H1 (cell line): ENCODE measurements at regions not wholly inside any gene's neighbourhood (a gene's known extent, or its start where the extent isn't known, plus 50 kb on each side); places are given as distances from the start of the nearest gene placed in this dataset.

Experiments used
- CTCF ChIA-PET: fragments of 300-600 bp; sonication (Branson Sonifier 250); formaldehyde crosslinking; loops from one replicate; lab custom pipeline; 2021; ENCODE audit not compliant: partially characterized antibody; lab: Charles Lee
- POLR2A ChIA-PET: fragments of 300-600 bp; sonication (Branson Sonifier 250); formaldehyde crosslinking; loops from one replicate; lab custom pipeline; 2021; ENCODE audit warnings: inconsistent platforms; ENCODE audit not compliant: partially characterized antibody; lab: Charles Lee
- DNase-seq, 2 experiments: peaks; one replicate each; pipeline versions ENCODE4 v3.0.0 to v3.0.0-alpha.2; 2010 to 2022; ENCODE audit warnings: low spot score in 2 of 2, low read depth in 1 of 2, mixed read lengths in 1 of 2
- FAIRE-seq: peaks from 2 replicates; lab custom pipeline; 2011; peaks lifted over from hg19 to GRCh38; lab: Jason Lieb, UNC
- H2AFZ ChIP-seq: 2 replicates; pipeline ENCODE4 v1.8.1; 2012; ENCODE audit warnings: low read length, inconsistent platforms
- H2AK5ac ChIP-seq: 2 replicates; pipeline ENCODE4 v1.6.1; 2013; ENCODE audit warnings: low read depth, low read length
- H2BK120ac ChIP-seq: replicated peaks from 2 replicates; pipeline ENCODE3; 2013; ENCODE audit warnings: low read depth, low read length, inconsistent platforms
- H2BK12ac ChIP-seq: 2 replicates; pipeline ENCODE4 v1.6.1; 2013; ENCODE audit warnings: low read depth, low read length
- H2BK15ac ChIP-seq: 2 replicates; pipeline ENCODE4 v1.6.1; 2013; ENCODE audit warnings: low read length
- H2BK20ac ChIP-seq: 2 replicates; pipeline ENCODE4 v1.6.1; 2013; ENCODE audit warnings: low read length
- H2BK5ac ChIP-seq: 2 replicates; pipeline ENCODE4 v1.6.1; 2013; ENCODE audit warnings: low read depth, low read length
- H3K14ac ChIP-seq: 2 replicates; pipeline ENCODE4 v1.6.1; 2013; ENCODE audit warnings: inconsistent platforms; ENCODE audit not compliant: insufficient read length
- H3K18ac ChIP-seq: 2 replicates; pipeline ENCODE4 v1.6.1; 2013; ENCODE audit warnings: low read length; ENCODE audit errors: extremely low read depth
- H3K23ac ChIP-seq: 2 replicates; pipeline ENCODE4 v1.6.1; 2013; ENCODE audit warnings: inconsistent platforms; ENCODE audit not compliant: insufficient read length
- H3K23me2 ChIP-seq: 2 replicates; pipeline ENCODE4 v1.6.1; 2013; ENCODE audit warnings: low read depth, low read length
- H3K27ac ChIP-seq: 2 replicates; pipeline ENCODE4 v1.6.1; 2011; ENCODE audit warnings: low read depth, low read length, inconsistent platforms
- H3K27me3 ChIP-seq, 4 experiments: replicated peaks in 1 of 4; 1 replicate in 1 of 4; 2 replicates in 3 of 4; pipeline versions ENCODE4 v1.6.1 to v1.8.1; 2011 to 2013; ENCODE audit warnings: low read length in 3 of 4, mild to moderate bottlenecking in 3 of 4, inconsistent platforms in 2 of 4, mixed read lengths in 2 of 4, moderate library complexity in 1 of 4; ENCODE audit not compliant: control insufficient read depth in 3 of 4, insufficient read depth in 3 of 4; ENCODE audit errors: extremely low read depth in 1 of 4
- H3K36me3 ChIP-seq, 4 experiments: 2 replicates each; pipeline versions ENCODE4 v1.6.1 to v1.8.1; 2011 to 2013; ENCODE audit warnings: mild to moderate bottlenecking in 4 of 4, low read length in 3 of 4, moderate library complexity in 2 of 4, control low read depth in 1 of 4, inconsistent platforms in 1 of 4; ENCODE audit not compliant: insufficient read depth in 4 of 4, control insufficient read depth in 2 of 4
- H3K4ac ChIP-seq: replicated peaks from 2 replicates; pipeline ENCODE3; 2013; ENCODE audit warnings: low read length, low read depth, mixed read lengths, inconsistent platforms; ENCODE audit not compliant: insufficient read length
- H3K4me1 ChIP-seq, 4 experiments: replicated peaks in 1 of 4; 1 replicate in 1 of 4; 2 replicates in 3 of 4; pipeline versions ENCODE4 v1.6.1 to v1.8.1; 2011 to 2013; ENCODE audit warnings: low read length in 3 of 4, inconsistent platforms in 2 of 4, mixed read lengths in 1 of 4; ENCODE audit not compliant: insufficient read depth in 4 of 4, control insufficient read depth in 3 of 4
- H3K4me2 ChIP-seq, 2 experiments: 2 replicates each; pipeline versions ENCODE4 v1.6.1 to v1.8.1; 2011 to 2013; ENCODE audit warnings: low read depth in 2 of 2, low read length in 2 of 2, control low read depth in 1 of 2, inconsistent platforms in 1 of 2, mild to moderate bottlenecking in 1 of 2; ENCODE audit not compliant: insufficient read depth in 1 of 2
- H3K4me3 ChIP-seq, 4 experiments: fragments of 200-600, 300-600 bp in 1 of 4; sonication (generic), shearing (Covaris generic), sonication (Bioruptor Twin) in 1 of 4; 2 replicates each; pipeline versions ENCODE4 v1.5.1 to v1.8.1; 2011 to 2016; ENCODE audit warnings: low read length in 4 of 4, low read depth in 3 of 4, control low read depth in 2 of 4, inconsistent platforms in 2 of 4, mild to moderate bottlenecking in 2 of 4, mixed read lengths in 1 of 4, moderate library complexity in 1 of 4; ENCODE audit not compliant: insufficient read depth in 2 of 4; ENCODE audit errors: extremely low read depth in 1 of 4
- H3K56ac ChIP-seq: replicated peaks from 2 replicates; pipeline ENCODE3; 2013; ENCODE audit warnings: low read depth, mild to moderate bottlenecking, mixed read lengths, low read length, inconsistent platforms; ENCODE audit not compliant: insufficient read length
- H3K79me1 ChIP-seq: 2 replicates; pipeline ENCODE4 v1.6.1; 2013; ENCODE audit warnings: low read depth, low read length, control low read depth
- H3K79me2 ChIP-seq, 2 experiments: 2 replicates each; pipeline versions ENCODE4 v1.6.1 to v1.8.1; 2012 to 2013; ENCODE audit warnings: low read length in 2 of 2, mild to moderate bottlenecking in 2 of 2, inconsistent platforms in 1 of 2; ENCODE audit not compliant: insufficient read depth in 2 of 2, control insufficient read depth in 1 of 2
- H3K9ac ChIP-seq, 4 experiments: replicated peaks in 1 of 4; 1 replicate in 1 of 4; 2 replicates in 3 of 4; pipeline versions ENCODE4 v1.6.1 to v1.8.1; 2011 to 2013; ENCODE audit warnings: low read depth in 3 of 4, low read length in 3 of 4, control low read depth in 2 of 4, mild to moderate bottlenecking in 2 of 4, moderate library complexity in 2 of 4, inconsistent platforms in 1 of 4; ENCODE audit errors: extremely low read depth in 1 of 4
- H3K9me3 ChIP-seq, 2 experiments: 2 replicates each; pipeline versions ENCODE4 v1.6.1 to v1.8.1; 2012 to 2013; ENCODE audit warnings: mild to moderate bottlenecking in 2 of 2, moderate library complexity in 2 of 2, control low read depth in 1 of 2, inconsistent platforms in 1 of 2, low read depth in 1 of 2, low read length in 1 of 2, mixed read lengths in 1 of 2; ENCODE audit not compliant: insufficient read depth in 2 of 2
- H4K20me1 ChIP-seq, 2 experiments: replicated peaks in 1 of 2; 2 replicates each; pipeline versions ENCODE3 to v1.8.1; 2011 to 2013; ENCODE audit warnings: inconsistent platforms in 2 of 2, low read length in 2 of 2, mild to moderate bottlenecking in 1 of 2; ENCODE audit not compliant: insufficient read depth in 2 of 2, control insufficient read depth in 1 of 2
- H4K5ac ChIP-seq: 2 replicates; pipeline ENCODE4 v1.6.1; 2013; ENCODE audit warnings: low read length, low read depth, mixed read lengths, inconsistent platforms; ENCODE audit not compliant: insufficient read length
- H4K8ac ChIP-seq: 2 replicates; pipeline ENCODE4 v1.8.0; 2013; ENCODE audit warnings: mild to moderate bottlenecking, moderate library complexity, low read length, inconsistent platforms; ENCODE audit not compliant: insufficient read depth; ENCODE audit errors: extremely low read depth
- H4K91ac ChIP-seq: replicated peaks from 2 replicates; pipeline ENCODE3; 2013; ENCODE audit warnings: low read length, mixed read lengths, inconsistent platforms; ENCODE audit not compliant: insufficient read length
- CBX5 ChIP-seq: fragments of 300-800, 300-1000 bp; sonication (generic); IDR thresholded peaks from 2 replicates; pipeline ENCODE4 v1.7.1; 2016; ENCODE audit warnings: antibody characterized with exemption, low read length, low read depth
- CHD2 ChIP-seq: IDR thresholded peaks from 2 replicates; pipeline ENCODE4 v1.6.1; 2012; ENCODE audit warnings: low read length, improper control_type of control experiment
- E2F6 ChIP-seq: IDR thresholded peaks from 2 replicates; pipeline ENCODE4 v1.6.1; 2012; ENCODE audit warnings: inconsistent platforms
- FOSL1 ChIP-seq: IDR thresholded peaks from 2 replicates; pipeline ENCODE4 v1.6.1; 2011; ENCODE audit warnings: mild to moderate bottlenecking, low read depth, low read length, moderate library complexity; ENCODE audit not compliant: insufficient read depth
- POLR2AphosphoS5 ChIP-seq: IDR thresholded peaks from 2 replicates; pipeline ENCODE4 v1.6.1; 2011; ENCODE audit warnings: low read depth, low read length
- RFX5 ChIP-seq: IDR thresholded peaks from 2 replicates; pipeline ENCODE4 v1.6.1; 2011; ENCODE audit warnings: low read depth, low read length, improper control_type of control experiment, borderline replicate concordance
- SP2 ChIP-seq: IDR thresholded peaks from 2 replicates; pipeline ENCODE4 v1.6.1; 2012; ENCODE audit warnings: mild to moderate bottlenecking, low read length, inconsistent platforms
- TBP ChIP-seq: IDR thresholded peaks from 2 replicates; pipeline ENCODE4 v1.6.1; 2011; ENCODE audit warnings: low read depth, low read length, improper control_type of control experiment
- WGBS, 2 experiments: shearing (Covaris generic) in 1 of 2; methylation state at CpG; one replicate each; pipeline versions ENCODE4 v1.1.6 to v1.1.7; 2013 to 2015; ENCODE audit warnings: low lambda C conversion rate in 2 of 2, mixed read lengths in 2 of 2, inconsistent platforms in 1 of 2, low coverage in 1 of 2, missing lambda C conversion rate in 1 of 2; ENCODE audit not compliant: insufficient replicate concordance in 2 of 2, insufficient coverage in 1 of 2, insufficient read length in 1 of 2; ENCODE audit errors: extremely low coverage in 1 of 2, missing lambda C conversion rate in 1 of 2; 5-methylcytosine and 5-hydroxymethylcytosine counted together

- Histone ChIP-seq H4K5ac (no peak overlapping the region), H2BK20ac (no peak overlapping the region), H4K8ac (no peak overlapping the region), H3K4me3 (no peak overlapping the region), H3K9me3 (no peaks in the 10 kb centered on the region), H2BK15ac (no peak overlapping the region), H4K91ac (no peak overlapping the region), H3K27ac (no peak overlapping the region), H3K79me1 (no peaks in the 10 kb centered on the region), H3K23me2 (no peaks in the 10 kb centered on the region), H2BK5ac (no peak overlapping the region), H4K20me1 (no peaks in the 10 kb centered on the region), H2BK120ac (no peak overlapping the region), H3K23ac (no peak overlapping the region), H3K79me2 (no peaks in the 10 kb centered on the region), H3K36me3 (no peaks in the 10 kb centered on the region), H3K14ac (no peak overlapping the region), H3K4ac (no peak overlapping the region), H2AFZ (peak overlapping the region; percentile 40; the same call in 1 of the 2 replicates), H3K18ac (no peak overlapping the region), H2AK5ac (no peak overlapping the region), H3K27me3 (no peaks in the 10 kb centered on the region), H3K9ac (no peak overlapping the region), H3K56ac (no peak overlapping the region), H3K4me2 (no peak overlapping the region), H3K4me1 (no peaks in the 10 kb centered on the region), H2BK12ac (no peak overlapping the region)
- DNase-seq (no peak), FAIRE-seq (no peak)
- ChIA-PET POLR2A (no interaction called here), CTCF (no interaction called here)
- TF ChIP-seq CHD2 (no peak), SP2 (no peak), CBX5 (no peak), RFX5 (no peak), TBP (no peak), E2F6 (no peak), POLR2AphosphoS5 (no peak), FOSL1 (no peak)
- WGBS, 2 experiments = 88% methylated on average over 3 of the region's 3 CpGs; no CpG with 5 or more reads in 1 of the 2 experiments
Measured at GRCh38 chr3:105944721-105945120, 75.9 kb upstream of the CBLB start.
